ENCODE measurements at regions not wholly inside any gene's neighbourhood (a gene's known extent, or its start where the extent isn't known, plus 50 kb on each side); places are given as distances from the start of the nearest gene placed in this dataset.

DNA sequence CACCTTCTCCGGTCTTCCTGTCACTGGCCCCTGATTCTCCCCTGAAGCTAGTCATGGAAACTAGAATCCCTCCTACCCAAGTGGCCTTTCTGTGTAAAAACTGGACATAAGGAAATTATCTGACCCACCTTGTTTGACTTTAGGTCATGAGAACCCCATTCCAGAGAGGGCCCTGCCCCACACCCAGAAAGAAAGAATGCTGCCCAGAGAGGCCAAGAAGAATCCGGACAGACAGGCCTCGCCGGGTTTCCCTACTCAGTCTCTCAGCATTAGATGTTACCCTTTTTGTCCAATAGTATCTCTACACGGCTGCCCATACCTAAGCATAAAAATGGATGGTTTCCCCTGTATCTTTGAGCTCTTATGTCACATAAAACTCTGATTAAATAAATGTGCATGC, 83.3 kb upstream of the HELT start:
- Mint-ChIP-seq H3K27ac (no peak overlapping the region), H3K27me3 (ENCODE audit: insufficient read depth) (peaks cover 14% of the 10 kb centered on the region), H3K4me3 (no peak overlapping the region), H3K36me3 (ENCODE audit: low read depth) (no peaks in the 10 kb centered on the region), H3K4me1 (ENCODE audit: low read depth) (no peaks in the 10 kb centered on the region), H3K9me3 (peaks cover 1% of the 10 kb centered on the region; the same call in 1 of the 2 replicates)
- no peak for DNase-seq
- TF ChIP-seq CTCF (IDR thresholded peaks at IDR 0.05): no peak

DNA sequence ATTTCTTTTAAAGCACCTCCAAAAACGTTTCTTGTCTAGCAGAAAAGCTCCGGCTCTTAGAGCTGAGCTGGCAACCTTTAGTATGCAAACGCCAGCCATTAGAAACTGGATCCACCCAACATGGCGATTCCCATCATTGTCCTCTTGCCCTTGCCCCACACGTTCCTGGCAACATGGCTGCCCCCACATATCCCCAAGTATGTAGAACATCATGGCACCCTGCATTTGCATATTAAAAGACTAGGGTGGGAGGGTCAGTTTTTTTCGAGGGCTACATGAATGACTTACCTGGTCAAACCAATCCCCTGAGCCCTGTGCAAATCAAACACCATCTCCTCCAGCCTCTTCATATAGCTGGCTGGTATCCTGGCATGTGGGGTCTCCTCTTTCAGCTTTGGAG, 82.2 kb upstream of the HELT start:
- Mint-ChIP-seq H3K36me3 (ENCODE audit: low read depth) (no peaks in the 10 kb centered on the region), H3K27me3 (ENCODE audit: insufficient read depth) (peaks cover 15% of the 10 kb centered on the region), H3K27ac (no peak overlapping the region), H3K4me3 (no peak overlapping the region), H3K9me3 (peaks cover 8% of the 10 kb centered on the region; the same call in 1 of the 2 replicates), H3K4me1 (ENCODE audit: low read depth) (no peaks in the 10 kb centered on the region)
- TF ChIP-seq CTCF (IDR thresholded peaks at IDR 0.05): no peak
- DNase-seq: no peak

DNA sequence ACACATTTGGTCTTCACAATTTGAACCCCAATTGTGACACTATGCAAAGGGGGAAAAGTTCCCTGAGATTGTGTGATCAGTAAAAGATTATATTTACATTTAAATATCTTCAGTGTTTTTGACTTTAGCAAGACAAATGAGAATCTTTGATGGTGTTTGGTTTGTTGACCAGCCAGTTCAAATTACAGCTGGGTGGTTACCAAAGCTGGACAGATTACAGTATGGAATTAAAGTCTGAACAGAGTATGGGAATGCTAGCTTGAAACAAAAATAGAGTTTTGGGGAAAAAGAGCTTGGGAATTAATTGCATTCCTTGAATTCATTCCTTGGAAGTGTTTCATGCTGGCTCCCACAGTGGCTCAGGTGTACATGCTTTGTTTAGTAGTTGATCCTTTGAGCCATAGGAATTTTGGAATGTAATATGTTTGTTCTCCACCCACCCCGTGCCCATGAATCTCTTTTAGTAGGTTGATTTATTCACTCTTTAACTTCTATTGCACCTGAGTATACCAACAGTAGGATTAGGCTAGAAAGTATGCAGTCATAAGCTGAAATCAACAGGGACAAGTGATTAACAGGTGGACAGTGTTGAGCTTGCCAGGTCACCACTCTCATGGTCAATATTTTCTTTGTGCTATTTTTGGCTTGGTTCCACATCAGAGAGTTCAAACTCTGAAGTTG, 81.1 kb upstream of the HELT start:
- TF ChIP-seq CTCF (IDR thresholded peaks at IDR 0.05): no peak
- Mint-ChIP-seq H3K36me3 (ENCODE audit: low read depth) (no peaks in the 10 kb centered on the region), H3K4me3 (no peak overlapping the region), H3K4me1 (ENCODE audit: low read depth) (no peaks in the 10 kb centered on the region), H3K27ac (no peak overlapping the region), H3K9me3 (peaks cover 8% of the 10 kb centered on the region; the same call in 1 of the 2 replicates), H3K27me3 (ENCODE audit: insufficient read depth) (peaks cover 17% of the 10 kb centered on the region)
- DNase-seq: no peak

DNA sequence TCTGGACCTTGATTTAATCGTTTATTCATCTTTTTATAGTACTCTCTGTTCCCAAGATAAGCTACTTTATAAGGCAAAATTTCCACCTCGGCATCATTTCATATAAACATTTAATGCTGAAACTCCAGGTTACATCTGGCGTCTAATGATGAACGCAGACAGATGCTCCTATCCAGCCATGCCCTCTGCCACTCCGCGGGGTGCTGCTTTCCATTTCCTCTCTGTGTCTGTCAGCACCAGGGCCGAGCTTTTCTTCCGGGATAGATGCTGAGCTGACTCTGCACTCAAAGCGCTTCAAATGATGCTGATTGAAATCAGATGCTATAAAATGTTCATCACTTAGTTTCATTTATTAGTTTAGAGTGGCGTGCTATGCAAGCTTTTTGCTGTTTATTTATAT, 80.5 kb upstream of the HELT start:
- TF ChIP-seq CTCF (IDR thresholded peaks at IDR 0.05): no peak
- DNase-seq: no peak
- Mint-ChIP-seq H3K27me3 (ENCODE audit: insufficient read depth) (peaks cover 13% of the 10 kb centered on the region), H3K4me3 (no peak overlapping the region), H3K27ac (no peak overlapping the region), H3K4me1 (ENCODE audit: low read depth) (no peaks in the 10 kb centered on the region), H3K9me3 (peaks cover 8% of the 10 kb centered on the region; the same call in 1 of the 2 replicates), H3K36me3 (ENCODE audit: low read depth) (no peaks in the 10 kb centered on the region)

DNA sequence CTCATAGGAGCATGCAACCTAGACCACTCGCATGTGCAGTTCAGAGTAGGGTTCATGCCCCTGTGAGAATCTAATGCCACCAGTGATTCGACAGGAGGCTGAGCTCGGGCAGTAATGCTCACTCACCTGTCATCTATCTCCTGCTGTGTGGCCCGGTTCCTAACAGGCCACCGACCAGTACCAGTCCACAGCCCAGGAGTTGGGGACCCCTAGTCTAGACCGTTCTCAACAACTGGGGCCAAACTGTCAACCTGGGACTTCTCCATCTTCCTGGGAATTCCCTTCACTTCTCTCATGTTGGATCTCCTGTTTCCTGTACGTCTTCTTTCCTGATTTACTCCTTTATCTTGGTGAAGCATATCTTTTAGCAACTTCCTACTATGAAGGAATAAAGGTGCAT, 79.4 kb upstream of the HELT start:
- Mint-ChIP-seq H3K4me3 (no peak overlapping the region), H3K36me3 (ENCODE audit: low read depth) (no peaks in the 10 kb centered on the region), H3K27me3 (ENCODE audit: insufficient read depth) (peaks cover 17% of the 10 kb centered on the region; the same call in 1 of the 2 replicates), H3K9me3 (peaks cover 8% of the 10 kb centered on the region; the same call in 1 of the 2 replicates), H3K4me1 (ENCODE audit: low read depth) (no peaks in the 10 kb centered on the region), H3K27ac (no peak overlapping the region)
- DNase-seq: no peak
- no peak for TF ChIP-seq CTCF (IDR thresholded peaks at IDR 0.05)
